ENCODE measurements at regions not wholly inside any gene's neighbourhood (a gene's known extent, or its start where the extent isn't known, plus 50 kb on each side); places are given as distances from the start of the nearest gene placed in this dataset.
"Not testable (repeated sequence)": the region's sequence is repeated elsewhere in the genome, so short reads cannot be mapped to it uniquely, and the experiment has no call there.

DNA sequence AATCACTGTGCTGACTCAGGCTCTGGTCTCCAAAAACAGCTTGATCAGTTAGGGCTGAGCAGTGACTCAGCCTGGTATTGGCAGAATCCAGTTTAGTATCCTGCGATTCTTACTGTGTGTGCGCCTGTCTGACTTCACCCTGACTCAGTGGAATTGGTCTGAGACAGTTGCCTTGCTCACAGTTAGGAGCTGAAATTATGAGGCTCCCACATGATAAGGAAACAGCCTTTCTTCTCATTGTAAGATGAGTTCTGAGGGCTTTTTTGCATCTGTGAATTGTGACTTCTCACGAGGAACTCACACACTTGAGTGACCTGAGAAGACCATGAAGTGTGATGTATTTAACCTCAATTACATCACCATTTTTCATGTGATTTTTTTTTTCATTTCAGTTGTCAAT is 1282.4 kb downstream of the RPIA start:
- H3K4me3 Mint-ChIP-seq (ENCODE audit: unreplicated experiment); DNase-seq; BruUV-seq (replicated peaks); H3K27me3 ChIP-seq (replicated peaks; ENCODE audit: control insufficient read depth, insufficient read depth, low read length); H3K36me3 ChIP-seq (ENCODE audit: control insufficient read depth, insufficient read depth, low read length); H3K27me3 Mint-ChIP-seq (ENCODE audit: insufficient read depth, unreplicated experiment); H3K9me3 Mint-ChIP-seq (ENCODE audit: unreplicated experiment); H3K27ac Mint-ChIP-seq (ENCODE audit: unreplicated experiment); H3K4me1 Mint-ChIP-seq (ENCODE audit: low read depth, unreplicated experiment); CTCF ChIA-PET; POLR2A ChIA-PET; H3K4me1 ChIP-seq; H3K4me3 ChIP-seq (ENCODE audit: low read depth, low read length); H3K9me3 ChIP-seq; H3K36me3 Mint-ChIP-seq (ENCODE audit: insufficient read depth, unreplicated experiment); intact Hi-C loops (cut with micrococcal nuclease; ENCODE audit: unreplicated experiment): not testable (repeated sequence)

DNA sequence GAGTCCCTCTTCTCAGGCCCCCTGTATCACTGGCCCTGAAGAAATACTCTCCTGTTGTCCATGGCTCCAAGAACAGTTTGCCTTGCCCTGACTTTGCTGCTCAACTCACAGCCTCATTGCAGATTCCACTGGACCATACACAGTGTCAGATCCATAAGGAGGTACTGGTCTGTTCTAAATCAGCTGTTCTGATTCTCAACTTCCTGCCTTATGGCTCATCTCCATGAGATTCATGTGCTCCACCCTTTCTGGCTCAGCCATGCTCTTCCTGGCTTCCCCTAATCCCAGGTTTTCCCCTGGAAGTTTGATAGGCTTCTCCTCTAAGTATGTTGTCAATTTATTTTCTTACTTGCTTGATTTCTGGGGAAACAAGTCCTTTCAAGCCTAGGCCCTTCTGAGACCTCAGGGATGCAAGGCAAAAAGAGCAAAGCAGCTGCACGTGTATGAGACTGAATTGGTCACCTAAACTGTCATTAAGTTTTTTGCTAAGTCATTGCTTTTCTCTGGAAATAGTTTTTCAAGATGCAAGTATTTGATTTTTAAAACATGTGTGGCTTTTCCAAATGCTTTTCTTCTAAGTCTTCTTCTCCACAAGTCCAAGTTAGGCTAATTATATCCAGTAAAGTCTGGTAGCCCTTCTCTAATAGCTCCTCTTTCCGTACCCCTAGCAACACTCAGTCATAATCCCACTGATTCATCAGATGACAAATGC is 1288.5 kb downstream of the RPIA start:
- H3K4me1 Mint-ChIP-seq (ENCODE audit: low read depth, unreplicated experiment); H3K4me3 Mint-ChIP-seq (ENCODE audit: unreplicated experiment); intact Hi-C loops (cut with micrococcal nuclease; ENCODE audit: unreplicated experiment); H3K27me3 ChIP-seq (replicated peaks; ENCODE audit: control insufficient read depth, insufficient read depth, low read length); H3K9me3 Mint-ChIP-seq (ENCODE audit: unreplicated experiment); POLR2A ChIA-PET; H3K27me3 Mint-ChIP-seq (ENCODE audit: insufficient read depth, unreplicated experiment); H3K9me3 ChIP-seq; CTCF ChIA-PET; H3K36me3 ChIP-seq (ENCODE audit: control insufficient read depth, insufficient read depth, low read length); DNase-seq; H3K4me1 ChIP-seq; H3K27ac Mint-ChIP-seq (ENCODE audit: unreplicated experiment); BruUV-seq (replicated peaks); H3K36me3 Mint-ChIP-seq (ENCODE audit: insufficient read depth, unreplicated experiment); H3K4me3 ChIP-seq (ENCODE audit: low read depth, low read length): not testable (repeated sequence)

DNA sequence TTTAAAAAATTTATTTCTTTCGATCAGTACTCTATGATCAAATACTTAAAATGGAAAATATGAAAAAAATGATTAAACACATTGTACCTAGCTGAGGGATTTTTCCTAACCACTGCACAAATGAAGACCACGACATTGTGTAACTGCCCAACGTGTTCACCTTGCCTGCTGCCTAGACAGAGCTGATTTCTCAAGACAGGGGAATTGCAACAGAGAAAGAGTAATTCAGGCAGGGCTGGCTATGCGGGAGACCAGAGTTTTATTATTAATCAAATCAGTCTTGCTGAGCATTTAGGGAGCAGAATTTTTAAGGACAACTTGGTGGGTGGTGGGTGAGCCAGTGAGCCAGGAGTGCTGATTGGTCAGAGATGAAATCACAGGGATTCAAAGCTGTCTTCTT is 1290.8 kb downstream of the RPIA start:
- H3K27me3 ChIP-seq (replicated peaks; ENCODE audit: control insufficient read depth, insufficient read depth, low read length); CTCF ChIA-PET; H3K27ac Mint-ChIP-seq (ENCODE audit: unreplicated experiment); H3K9me3 ChIP-seq; POLR2A ChIA-PET; H3K9me3 Mint-ChIP-seq (ENCODE audit: unreplicated experiment); H3K4me1 Mint-ChIP-seq (ENCODE audit: low read depth, unreplicated experiment); H3K36me3 ChIP-seq (ENCODE audit: control insufficient read depth, insufficient read depth, low read length); H3K36me3 Mint-ChIP-seq (ENCODE audit: insufficient read depth, unreplicated experiment); H3K4me1 ChIP-seq; DNase-seq; BruUV-seq (replicated peaks); H3K4me3 ChIP-seq (ENCODE audit: low read depth, low read length); H3K4me3 Mint-ChIP-seq (ENCODE audit: unreplicated experiment); intact Hi-C loops (cut with micrococcal nuclease; ENCODE audit: unreplicated experiment); H3K27me3 Mint-ChIP-seq (ENCODE audit: insufficient read depth, unreplicated experiment): not testable (repeated sequence)

DNA sequence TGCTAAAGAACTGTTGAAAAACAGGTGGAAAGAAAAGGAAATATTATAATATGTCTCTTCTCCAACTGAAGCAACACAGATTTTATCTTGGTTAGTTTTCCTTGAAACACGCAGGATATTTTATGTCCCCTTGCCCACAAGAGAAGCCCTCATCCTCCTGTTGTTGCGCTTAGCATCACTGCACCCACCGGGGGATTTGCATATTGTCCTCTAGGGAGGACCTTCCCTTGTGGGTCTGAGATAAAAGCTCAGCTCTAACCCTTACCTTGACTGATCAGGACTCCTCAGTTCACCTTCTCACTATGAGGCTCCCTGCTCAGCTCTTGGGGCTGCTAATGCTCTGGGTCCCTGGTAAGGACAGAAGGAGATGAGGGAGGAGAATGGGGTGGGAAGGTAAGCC is 1294.2 kb downstream of the RPIA start:
- H3K27me3 ChIP-seq (replicated peaks; ENCODE audit: control insufficient read depth, insufficient read depth, low read length); intact Hi-C loops (cut with micrococcal nuclease; ENCODE audit: unreplicated experiment); POLR2A ChIA-PET; H3K4me1 ChIP-seq; H3K27ac Mint-ChIP-seq (ENCODE audit: unreplicated experiment); H3K4me1 Mint-ChIP-seq (ENCODE audit: low read depth, unreplicated experiment); H3K9me3 ChIP-seq; H3K4me3 ChIP-seq (ENCODE audit: low read depth, low read length); H3K27me3 Mint-ChIP-seq (ENCODE audit: insufficient read depth, unreplicated experiment); H3K36me3 ChIP-seq (ENCODE audit: control insufficient read depth, insufficient read depth, low read length); DNase-seq; H3K36me3 Mint-ChIP-seq (ENCODE audit: insufficient read depth, unreplicated experiment); H3K4me3 Mint-ChIP-seq (ENCODE audit: unreplicated experiment); BruUV-seq (replicated peaks); H3K9me3 Mint-ChIP-seq (ENCODE audit: unreplicated experiment); CTCF ChIA-PET: not testable (repeated sequence)

GRCh38 chr2:89986532-89986931 is 1295.1 kb downstream of the RPIA start:
- H3K4me3 Mint-ChIP-seq (ENCODE audit: unreplicated experiment); H3K27ac Mint-ChIP-seq (ENCODE audit: unreplicated experiment); H3K9me3 ChIP-seq; DNase-seq; H3K4me3 ChIP-seq (ENCODE audit: low read depth, low read length); CTCF ChIA-PET; H3K4me1 Mint-ChIP-seq (ENCODE audit: low read depth, unreplicated experiment); H3K9me3 Mint-ChIP-seq (ENCODE audit: unreplicated experiment); H3K4me1 ChIP-seq; intact Hi-C loops (cut with micrococcal nuclease; ENCODE audit: unreplicated experiment); H3K27me3 ChIP-seq (replicated peaks; ENCODE audit: control insufficient read depth, insufficient read depth, low read length); BruUV-seq (replicated peaks); H3K27me3 Mint-ChIP-seq (ENCODE audit: insufficient read depth, unreplicated experiment); H3K36me3 ChIP-seq (ENCODE audit: control insufficient read depth, insufficient read depth, low read length); POLR2A ChIA-PET; H3K36me3 Mint-ChIP-seq (ENCODE audit: insufficient read depth, unreplicated experiment): not testable (repeated sequence)

DNA sequence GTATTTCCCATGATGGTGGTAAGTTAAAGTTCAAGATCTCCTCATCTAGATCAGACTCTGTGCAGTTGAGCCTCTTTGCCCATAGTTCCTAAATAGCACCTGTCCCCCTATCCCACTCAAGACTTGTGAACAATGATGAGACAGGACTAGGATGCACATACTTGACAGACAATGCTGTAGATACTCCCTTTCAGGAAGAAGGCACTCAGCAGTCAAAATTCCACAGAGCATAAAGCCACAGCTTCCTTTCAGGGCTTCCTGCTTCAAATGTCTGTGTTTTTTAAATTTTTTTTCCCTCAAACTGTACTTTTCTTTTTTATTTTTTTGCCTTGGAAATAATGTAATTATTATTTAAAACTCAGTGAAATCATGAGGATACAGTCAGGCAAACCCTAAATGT is 1305.3 kb downstream of the RPIA start:
- H3K4me3 ChIP-seq (ENCODE audit: low read depth, low read length); BruUV-seq (replicated peaks); POLR2A ChIA-PET; H3K4me1 Mint-ChIP-seq (ENCODE audit: low read depth, unreplicated experiment); H3K9me3 ChIP-seq; H3K4me3 Mint-ChIP-seq (ENCODE audit: unreplicated experiment); intact Hi-C loops (cut with micrococcal nuclease; ENCODE audit: unreplicated experiment); H3K27ac Mint-ChIP-seq (ENCODE audit: unreplicated experiment); H3K9me3 Mint-ChIP-seq (ENCODE audit: unreplicated experiment); H3K27me3 ChIP-seq (replicated peaks; ENCODE audit: control insufficient read depth, insufficient read depth, low read length); H3K27me3 Mint-ChIP-seq (ENCODE audit: insufficient read depth, unreplicated experiment); H3K36me3 ChIP-seq (ENCODE audit: control insufficient read depth, insufficient read depth, low read length); H3K36me3 Mint-ChIP-seq (ENCODE audit: insufficient read depth, unreplicated experiment); H3K4me1 ChIP-seq; CTCF ChIA-PET; DNase-seq: not testable (repeated sequence)

- H3K4me3 Mint-ChIP-seq (ENCODE audit: unreplicated experiment); H3K36me3 ChIP-seq (ENCODE audit: control insufficient read depth, insufficient read depth, low read length); DNase-seq; H3K27me3 ChIP-seq (replicated peaks; ENCODE audit: control insufficient read depth, insufficient read depth, low read length); H3K27ac Mint-ChIP-seq (ENCODE audit: unreplicated experiment); BruUV-seq (replicated peaks); H3K4me1 ChIP-seq; H3K36me3 Mint-ChIP-seq (ENCODE audit: insufficient read depth, unreplicated experiment); H3K4me1 Mint-ChIP-seq (ENCODE audit: low read depth, unreplicated experiment); H3K27me3 Mint-ChIP-seq (ENCODE audit: insufficient read depth, unreplicated experiment); H3K4me3 ChIP-seq (ENCODE audit: low read depth, low read length); CTCF ChIA-PET; intact Hi-C loops (cut with micrococcal nuclease; ENCODE audit: unreplicated experiment); H3K9me3 ChIP-seq; POLR2A ChIA-PET; H3K9me3 Mint-ChIP-seq (ENCODE audit: unreplicated experiment): not testable (repeated sequence)
Observed at GRCh38 chr2:90004553-90004952, 1313.1 kb downstream of the RPIA start.
